OCI-LY3 (cell line): ENCODE measurements at regions not wholly inside any gene's neighbourhood (a gene's known extent, or its start where the extent isn't known, plus 50 kb on each side); places are given as distances from the start of the nearest gene placed in this dataset.

Experiments
- EZH2phosphoT487 ChIP-seq: fragments of 200-600 bp; shearing (Covaris generic); IDR thresholded peaks from 2 replicates; pipeline ENCODE4 v1.6.1; 2018; ENCODE audit warnings: antibody characterized with exemption, mixed run types, low read depth
- TF ChIP-seq, protein P1 (sequence below): fragments of 200-600, 300-600 bp; sonication (generic); IDR thresholded peaks from 2 replicates; pipeline ENCODE4 v1.5.1; 2014; ENCODE audit warnings: antibody characterized with exemption, low read length, low read depth

DNA sequence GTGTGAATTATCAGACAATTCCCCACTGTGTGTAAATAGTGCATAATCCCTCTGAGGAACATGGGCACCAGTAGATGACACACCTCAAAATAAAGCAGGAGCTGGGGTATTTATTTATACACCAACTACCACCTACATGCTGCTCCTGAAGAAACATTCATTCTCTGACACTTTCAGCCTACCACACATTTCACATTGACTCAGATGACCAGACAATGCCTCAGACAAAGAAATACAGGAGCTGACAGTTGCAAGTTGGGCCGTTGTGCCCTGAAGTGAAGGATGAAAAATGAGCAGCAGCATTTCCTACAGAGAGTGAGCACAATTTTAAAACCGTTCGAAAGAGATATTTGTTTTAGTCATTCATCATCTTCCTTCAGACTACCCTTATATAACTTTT, 63.2 kb downstream of the RGS2 start:
- TF ChIP-seq, protein P1, sequence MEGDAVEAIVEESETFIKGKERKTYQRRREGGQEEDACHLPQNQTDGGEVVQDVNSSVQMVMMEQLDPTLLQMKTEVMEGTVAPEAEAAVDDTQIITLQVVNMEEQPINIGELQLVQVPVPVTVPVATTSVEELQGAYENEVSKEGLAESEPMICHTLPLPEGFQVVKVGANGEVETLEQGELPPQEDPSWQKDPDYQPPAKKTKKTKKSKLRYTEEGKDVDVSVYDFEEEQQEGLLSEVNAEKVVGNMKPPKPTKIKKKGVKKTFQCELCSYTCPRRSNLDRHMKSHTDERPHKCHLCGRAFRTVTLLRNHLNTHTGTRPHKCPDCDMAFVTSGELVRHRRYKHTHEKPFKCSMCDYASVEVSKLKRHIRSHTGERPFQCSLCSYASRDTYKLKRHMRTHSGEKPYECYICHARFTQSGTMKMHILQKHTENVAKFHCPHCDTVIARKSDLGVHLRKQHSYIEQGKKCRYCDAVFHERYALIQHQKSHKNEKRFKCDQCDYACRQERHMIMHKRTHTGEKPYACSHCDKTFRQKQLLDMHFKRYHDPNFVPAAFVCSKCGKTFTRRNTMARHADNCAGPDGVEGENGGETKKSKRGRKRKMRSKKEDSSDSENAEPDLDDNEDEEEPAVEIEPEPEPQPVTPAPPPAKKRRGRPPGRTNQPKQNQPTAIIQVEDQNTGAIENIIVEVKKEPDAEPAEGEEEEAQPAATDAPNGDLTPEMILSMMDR: no peak
- no peak for TF ChIP-seq EZH2phosphoT487
